ENCODE measurements at regions not wholly inside any gene's neighbourhood (a gene's known extent, or its start where the extent isn't known, plus 50 kb on each side); places are given as distances from the start of the nearest gene placed in this dataset.

- DNase-seq = no peak
These were observed 425.3 kb downstream of the SPRY1 start for GRCh38 chr4:123821861-123822260.

DNA sequence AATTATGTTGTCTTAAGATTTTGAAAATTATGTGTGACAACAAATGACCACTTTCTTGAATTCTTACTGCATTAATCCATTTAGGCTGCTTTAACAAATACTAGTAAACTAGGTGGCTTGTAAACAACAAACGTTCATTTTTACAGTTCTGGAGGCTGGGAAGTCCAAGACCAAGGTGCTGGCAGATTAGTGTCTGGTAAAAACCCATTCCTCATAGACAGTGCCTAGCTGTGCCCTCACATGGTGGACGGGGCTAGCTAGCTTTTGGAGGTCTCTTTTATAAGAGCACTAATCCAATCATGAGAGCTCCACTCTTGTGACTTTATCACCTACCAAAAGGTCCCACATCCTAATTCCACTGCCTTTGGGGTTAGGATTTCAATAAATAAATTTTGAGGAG, 425.8 kb downstream of the SPRY1 start:
- DNase-seq = no peak

DNA sequence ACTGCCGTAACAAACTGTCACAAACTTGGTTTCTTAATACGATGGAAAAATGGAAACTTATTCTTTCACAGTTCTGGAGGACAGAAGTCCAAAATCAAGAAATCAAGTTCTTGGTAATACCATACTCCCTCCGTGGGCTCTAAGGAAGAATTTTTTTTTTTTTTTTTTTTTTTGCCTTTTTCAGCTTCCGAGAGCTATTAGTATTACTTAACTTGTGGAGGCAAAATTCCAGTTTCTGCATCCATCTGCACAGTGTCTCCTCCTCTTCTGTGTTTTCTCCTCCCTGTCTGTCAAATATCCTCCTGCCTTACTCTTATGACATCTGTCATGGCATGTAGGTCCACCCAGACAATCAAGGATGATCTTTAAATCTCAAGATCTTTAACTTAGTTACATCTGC, 426.6 kb downstream of the SPRY1 start:
- DNase-seq = no peak

- DNase-seq = no peak
These were observed 427.9 kb downstream of the SPRY1 start for GRCh38 chr4:123824524-123824923.

GRCh38 chr4:123825596-123826291, 429.1 kb downstream of the SPRY1 start:
- no peak for DNase-seq

DNA sequence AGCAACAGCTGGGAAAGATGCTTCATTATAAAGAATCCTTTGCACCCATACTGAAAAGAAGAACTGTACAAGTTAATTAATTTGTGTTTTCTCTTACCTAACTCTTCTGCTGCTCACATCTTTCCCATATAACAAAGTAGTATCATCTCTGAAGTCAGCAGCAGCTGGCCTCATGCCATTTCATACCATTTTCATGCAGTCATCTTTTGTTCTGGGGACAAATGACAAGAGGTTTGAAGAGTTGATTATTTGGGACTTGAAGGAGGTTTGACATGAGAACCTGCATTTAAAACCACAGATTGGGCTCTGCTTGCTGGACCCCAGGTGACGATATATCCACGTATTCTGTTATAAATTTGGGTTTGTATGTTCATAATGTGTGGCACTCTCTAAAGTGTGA, 430.3 kb downstream of the SPRY1 start:
- DNase-seq = no peak

- no peak for DNase-seq
These were observed 430.9 kb downstream of the SPRY1 start for GRCh38 chr4:123827511-123827910.

DNA sequence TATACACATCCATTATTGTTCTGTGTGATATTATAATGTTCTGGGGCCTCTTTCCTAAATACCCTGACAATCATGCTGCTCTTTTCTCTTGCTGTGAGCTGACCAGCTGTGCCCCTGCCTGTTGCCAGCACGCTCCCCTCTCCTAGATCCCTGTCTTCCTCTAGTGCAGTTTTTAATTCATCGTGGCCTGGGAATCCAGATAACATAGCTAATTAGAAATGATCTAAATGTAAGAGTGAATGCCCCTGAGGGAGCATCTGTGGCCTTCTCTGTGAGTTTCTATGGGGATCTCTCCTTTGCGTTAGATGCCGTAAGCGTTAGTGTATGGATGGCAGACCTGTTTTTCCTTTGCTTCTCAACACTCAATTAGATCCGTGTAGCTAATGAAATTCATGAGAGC, 434.3 kb downstream of the SPRY1 start:
- no peak for DNase-seq

DNA sequence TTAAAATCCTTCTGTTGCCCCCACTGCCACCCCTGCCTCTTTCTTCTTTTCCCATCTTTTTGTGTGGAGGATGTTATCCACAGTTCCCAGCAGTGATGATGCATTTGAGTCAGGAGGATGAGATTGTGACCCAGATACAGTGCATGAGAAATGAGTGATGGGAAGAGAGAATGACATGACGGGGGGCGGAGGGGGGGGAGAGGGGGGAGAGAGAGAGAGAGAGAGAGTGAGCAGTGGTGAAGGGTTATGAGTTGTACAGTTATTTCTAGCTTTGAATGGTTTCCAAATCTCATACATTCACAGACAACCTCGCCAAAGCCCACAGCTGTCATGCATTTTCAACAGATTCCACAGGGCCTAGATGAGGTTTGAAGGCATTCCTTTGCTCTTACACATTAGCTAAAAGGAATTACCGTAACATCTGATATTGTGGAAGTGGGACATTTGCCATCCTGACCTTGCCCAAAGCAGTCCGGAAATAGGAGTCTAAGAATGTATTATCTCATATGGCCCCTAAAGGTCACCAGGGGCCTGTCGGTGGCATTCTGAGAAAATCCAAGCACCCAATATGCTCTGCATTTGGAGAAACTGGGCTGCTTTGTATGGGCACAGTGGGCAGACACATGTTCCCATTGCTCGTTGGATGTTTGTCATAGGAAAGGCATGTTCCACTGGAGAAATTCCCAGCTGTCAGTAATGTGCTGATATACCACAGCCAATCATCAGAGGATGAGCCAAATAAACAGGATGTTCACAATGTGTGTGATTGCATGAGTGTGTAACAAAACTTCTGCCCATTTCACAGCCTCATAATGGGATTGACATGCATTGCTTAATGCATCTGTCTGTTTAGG, 435.8 kb downstream of the SPRY1 start:
- no peak for DNase-seq

DNA sequence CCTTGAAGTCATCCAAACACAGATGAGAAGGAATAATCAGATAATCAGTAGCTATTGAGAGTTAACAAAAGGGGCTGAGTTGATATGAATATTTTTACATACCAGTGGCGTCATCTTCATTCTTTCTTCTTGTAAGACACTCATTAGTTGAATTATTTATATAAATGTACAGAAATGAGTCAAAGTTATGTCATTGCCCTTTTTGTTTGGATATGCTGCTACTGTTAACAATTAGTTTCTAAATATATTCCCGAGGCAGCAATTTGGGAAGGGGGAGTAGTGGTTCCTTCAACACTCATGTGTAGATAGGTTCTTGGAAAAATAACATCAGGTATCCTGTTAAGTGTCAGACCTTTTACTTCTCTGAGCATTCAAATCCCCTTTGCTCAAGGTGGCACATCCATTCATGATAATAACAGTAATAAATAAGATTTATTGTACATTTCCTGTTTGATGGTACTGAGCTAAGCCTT, 436.6 kb downstream of the SPRY1 start:
- no peak for DNase-seq

DNA sequence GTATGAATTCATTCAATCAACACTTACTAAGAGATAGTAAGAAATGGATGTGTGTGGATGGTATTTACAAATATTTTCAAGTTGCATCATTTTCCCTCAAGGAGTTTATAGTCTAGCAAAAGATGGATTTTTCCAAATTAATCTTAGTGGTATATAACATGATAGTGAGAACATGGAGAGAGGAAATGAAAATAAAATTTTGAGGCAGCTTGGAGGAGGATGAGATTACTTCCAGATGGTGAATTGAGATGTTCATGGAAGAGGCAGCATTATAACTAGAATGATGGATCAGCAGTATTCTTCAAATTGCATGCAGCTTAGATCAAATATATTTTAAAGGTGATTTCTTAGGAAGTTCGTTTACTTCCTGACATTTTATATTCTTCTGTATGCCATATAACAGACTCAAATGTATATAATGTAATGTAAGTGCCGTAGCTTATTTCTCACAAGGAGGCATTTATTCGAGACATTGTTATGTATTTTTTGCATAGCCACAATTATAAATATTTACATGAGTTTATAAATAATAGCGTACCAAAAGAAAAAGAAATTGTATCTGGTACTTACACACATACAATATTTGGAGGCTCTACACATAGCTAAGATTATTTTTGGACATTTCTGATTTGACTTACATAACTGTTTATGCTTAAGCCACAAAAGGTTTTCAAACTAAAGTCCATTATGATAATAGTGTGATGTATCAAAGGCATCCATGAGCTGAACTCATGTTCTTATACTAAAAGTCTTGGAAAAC, 439.4 kb downstream of the SPRY1 start:
- no peak for DNase-seq

- DNase-seq = no peak
These were observed 440.4 kb downstream of the SPRY1 start for GRCh38 chr4:123836851-123837595.

- DNase-seq = no peak
These were observed 441.9 kb downstream of the SPRY1 start for GRCh38 chr4:123838474-123838873.

DNA sequence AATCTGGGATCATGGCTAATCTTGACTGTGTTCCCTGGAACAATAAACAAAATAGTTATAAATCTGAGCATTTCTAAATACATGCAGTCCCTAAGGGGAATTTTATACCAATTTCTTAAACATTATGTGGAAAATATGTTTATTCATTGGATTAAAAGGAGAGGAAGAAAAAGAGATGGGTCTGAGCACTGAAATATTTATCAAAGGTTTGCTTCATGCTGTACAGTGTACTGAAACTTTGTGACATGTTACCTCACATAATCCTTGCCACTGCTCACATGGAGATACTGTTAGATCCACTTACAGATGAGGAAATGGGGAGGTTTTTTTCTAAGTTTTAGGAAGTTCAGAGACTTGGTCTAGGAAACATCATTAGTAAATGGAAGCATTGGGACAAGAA, 443.6 kb downstream of the SPRY1 start:
- DNase-seq = no peak

- no peak for DNase-seq
These were observed 445.0 kb downstream of the SPRY1 start for GRCh38 chr4:123841447-123842121.

- DNase-seq = no peak
These were observed 446.5 kb downstream of the SPRY1 start for GRCh38 chr4:123843137-123843536.

- no peak for DNase-seq
These were observed 447.8 kb downstream of the SPRY1 start for GRCh38 chr4:123844374-123844773.

DNA sequence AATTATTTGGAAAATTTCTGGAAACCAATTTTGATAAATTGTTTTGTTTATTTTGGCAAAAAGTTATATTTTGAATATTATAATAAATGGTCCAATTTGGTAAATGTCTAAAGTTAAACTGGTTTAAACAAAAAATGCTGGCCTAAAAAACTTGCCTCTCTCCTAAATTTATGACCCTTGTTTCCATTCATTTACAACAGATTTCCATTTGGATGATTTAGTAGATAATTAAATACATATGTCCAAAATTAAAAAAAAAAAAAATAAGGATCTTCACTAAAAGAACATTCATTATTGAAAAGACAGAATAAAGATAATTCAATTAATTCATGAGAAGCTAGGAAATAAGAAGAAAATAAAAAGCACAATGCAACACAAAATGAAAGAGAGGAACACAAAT, 449.5 kb downstream of the SPRY1 start:
- DNase-seq = no peak

GRCh38 chr4:123846561-123846960, 450.0 kb downstream of the SPRY1 start:
- no peak for DNase-seq

GRCh38 chr4:123848606-123849005, 452.0 kb downstream of the SPRY1 start:
- DNase-seq = no peak

DNA sequence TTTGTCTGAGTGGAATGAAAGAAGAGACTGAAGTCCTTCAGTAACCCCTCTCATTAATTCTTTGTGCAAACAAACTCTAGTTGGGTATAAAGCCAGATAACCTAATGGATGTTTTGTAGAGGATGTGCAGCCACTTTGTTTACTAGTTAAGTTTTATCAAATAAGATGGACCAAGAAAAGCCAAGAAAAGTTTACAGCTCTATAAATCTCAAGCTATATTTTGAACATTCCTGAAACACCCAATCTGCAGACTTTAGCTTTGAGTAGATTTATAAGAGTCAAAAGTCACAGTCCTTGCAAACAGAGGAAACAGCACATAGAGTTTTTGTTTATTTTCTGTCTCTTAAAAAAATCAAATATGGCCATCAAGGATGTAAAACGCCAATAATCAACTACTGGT, 452.9 kb downstream of the SPRY1 start:
- DNase-seq = no peak

DNA sequence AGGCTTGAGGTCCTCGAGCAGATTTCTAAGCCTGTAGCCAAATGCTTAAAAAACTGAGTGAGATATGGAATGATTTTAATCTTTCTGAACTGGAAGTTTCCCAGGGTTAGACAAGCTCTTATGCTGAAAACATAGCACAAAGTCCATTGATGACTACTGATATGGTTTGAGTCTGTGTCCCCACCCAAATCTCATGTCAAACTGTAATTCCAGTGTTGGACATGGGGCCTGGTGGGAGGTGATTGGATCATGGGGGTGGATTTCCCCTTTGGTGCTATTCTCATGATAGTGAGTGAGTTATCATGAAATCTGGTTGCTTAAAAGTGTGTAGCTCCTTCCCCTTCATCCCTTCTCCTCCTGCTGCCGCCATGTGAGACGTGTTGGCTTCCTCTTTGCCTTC, 454.9 kb downstream of the SPRY1 start:
- no peak for DNase-seq

Data from CD4-positive, alpha-beta T cell treated with Interleukin-21 for 1 hour (primary cell).